ENCODE measurements at regions not wholly inside any gene's neighbourhood (a gene's known extent, or its start where the extent isn't known, plus 50 kb on each side); places are given as distances from the start of the nearest gene placed in this dataset.

DNA sequence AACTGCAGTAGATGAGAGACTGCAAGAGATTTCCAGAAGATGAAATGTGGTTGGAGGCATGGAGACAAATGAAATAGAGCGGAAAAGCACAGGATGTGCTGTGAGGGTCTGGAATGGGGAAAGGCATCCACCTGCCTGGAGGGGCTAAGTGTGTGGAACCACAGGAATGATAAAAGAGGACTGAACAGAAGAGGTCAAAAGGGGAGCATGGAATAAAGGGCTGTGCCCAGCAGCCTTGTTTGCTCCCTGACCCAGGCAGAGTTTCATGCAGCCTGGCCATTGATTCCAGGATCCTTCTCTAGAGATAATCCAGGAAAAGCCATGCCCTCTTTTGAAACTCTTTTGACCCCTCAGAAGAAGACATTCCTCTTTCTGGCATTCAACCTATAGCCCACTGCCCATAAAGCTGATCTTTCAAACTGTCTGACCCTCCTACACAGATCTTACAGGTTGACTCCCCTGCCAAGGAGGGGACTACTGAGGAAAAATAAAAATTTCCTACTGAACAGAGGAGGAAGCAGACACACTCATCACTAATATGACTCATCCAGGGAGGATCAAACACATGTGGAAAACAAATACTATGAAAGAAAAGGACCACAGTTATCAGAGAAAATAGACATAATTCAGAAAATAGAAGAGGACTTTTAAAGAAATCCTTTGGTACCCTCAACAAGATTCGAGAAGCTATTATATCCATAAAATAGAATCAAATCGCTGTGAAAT is 273.5 kb upstream of the PCSK5 start:
- no peak for DNase-seq (ENCODE audit: low spot score)

DNA sequence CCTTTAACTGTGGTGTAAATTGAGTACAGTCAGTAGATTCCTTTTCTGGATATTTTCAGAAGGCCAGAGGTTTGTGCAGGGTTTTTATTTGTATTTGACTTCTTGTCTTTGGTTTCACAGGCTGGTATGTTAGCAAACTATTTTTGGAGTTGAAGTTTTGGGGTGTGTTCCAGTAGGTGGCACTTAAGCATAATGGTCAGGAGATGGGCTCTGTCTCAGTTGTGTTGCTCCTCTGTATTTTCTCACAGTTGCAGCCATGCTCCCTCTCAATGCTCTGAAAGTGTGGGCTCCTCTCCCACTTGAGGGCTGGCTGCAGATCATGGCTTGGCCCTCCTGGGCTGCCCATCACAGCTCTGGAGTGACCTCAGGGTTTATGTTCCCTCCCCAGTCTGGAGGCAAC is 267.0 kb upstream of the PCSK5 start:
- DNase-seq (ENCODE audit: low spot score): no peak

DNA sequence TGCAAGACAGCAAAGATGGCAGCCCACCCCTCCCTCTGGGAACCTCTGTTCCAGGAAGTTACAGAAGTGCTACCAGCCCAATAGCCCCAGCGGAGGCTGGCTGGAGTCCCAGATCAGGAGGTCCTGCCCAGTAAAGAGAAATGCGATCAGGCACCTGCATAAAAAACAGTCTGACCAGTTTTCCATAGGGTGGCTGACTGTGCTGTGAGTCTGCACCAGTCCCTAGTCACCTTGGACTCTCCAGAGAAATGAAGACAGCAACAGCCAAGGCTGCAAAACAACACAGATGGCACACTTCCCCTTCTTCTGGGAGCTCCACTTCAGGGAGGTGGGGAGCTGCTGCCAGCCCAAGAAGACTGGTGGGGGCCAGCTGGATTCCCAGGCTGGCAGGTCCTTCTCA is 265.5 kb upstream of the PCSK5 start:
- no peak for DNase-seq (ENCODE audit: low spot score)

GRCh38 chr9:75626860-75627259 is 263.6 kb upstream of the PCSK5 start:
- no peak for DNase-seq (ENCODE audit: low spot score)

DNA sequence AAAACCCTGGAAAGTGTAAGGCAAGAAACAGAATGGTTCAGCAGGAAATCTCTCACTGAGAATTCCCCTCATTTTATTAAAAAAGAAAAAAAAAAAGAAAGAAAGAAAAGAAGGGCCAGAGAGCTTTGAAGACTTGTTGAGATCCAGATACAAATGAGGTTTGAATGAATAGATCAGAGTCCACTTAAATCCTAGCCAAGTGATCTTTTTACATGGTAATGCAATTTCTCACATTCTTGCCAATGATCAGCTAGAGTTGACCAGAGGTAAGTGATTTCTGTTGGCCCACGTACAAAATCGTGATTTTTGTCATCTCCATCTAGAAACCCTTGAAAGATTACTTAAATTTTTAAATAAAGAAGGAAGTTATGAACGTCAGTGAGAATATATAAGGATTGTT is 261.5 kb upstream of the PCSK5 start:
- no peak for DNase-seq (ENCODE audit: low spot score)

DNA sequence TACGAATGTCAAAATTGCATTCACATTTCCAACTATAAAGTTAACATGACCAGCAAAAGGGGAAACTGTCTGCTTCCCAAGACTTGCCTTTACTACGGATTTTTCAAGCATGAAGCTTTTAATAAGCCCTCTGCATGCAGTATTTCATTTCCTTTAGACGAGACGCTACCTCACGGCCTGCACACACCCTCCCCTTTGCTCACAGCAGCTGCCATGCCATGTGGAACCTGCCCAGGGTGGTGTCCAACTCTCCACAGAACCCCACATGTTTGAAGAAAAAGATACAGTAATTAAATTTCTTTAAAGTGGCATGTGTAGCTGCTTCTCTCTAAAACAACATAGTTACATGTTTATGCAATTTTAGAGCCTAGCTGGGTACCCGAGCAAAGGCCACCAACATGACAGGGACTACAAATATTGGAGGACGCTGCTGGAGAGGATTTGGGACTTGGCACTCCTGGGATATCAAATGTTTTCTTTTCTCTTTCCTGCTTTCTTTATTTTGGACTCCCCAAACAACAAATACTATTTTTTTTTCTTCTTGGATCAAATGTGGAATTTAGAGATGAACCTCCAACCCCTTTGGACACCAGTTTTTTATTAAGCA is 256.9 kb upstream of the PCSK5 start:
- no peak for DNase-seq (ENCODE audit: low spot score)

- DNase-seq (ENCODE audit: low spot score): no peak
Observed at GRCh38 chr9:75636427-75637045, 253.9 kb upstream of the PCSK5 start.

- DNase-seq (ENCODE audit: low spot score): no peak
Observed at GRCh38 chr9:75639971-75640610, 250.4 kb upstream of the PCSK5 start.

GRCh38 chr9:75642522-75642921 is 248.0 kb upstream of the PCSK5 start:
- DNase-seq (ENCODE audit: low spot score): no peak

GRCh38 chr9:75644649-75645048 is 245.8 kb upstream of the PCSK5 start:
- no peak for DNase-seq (ENCODE audit: low spot score)

DNA sequence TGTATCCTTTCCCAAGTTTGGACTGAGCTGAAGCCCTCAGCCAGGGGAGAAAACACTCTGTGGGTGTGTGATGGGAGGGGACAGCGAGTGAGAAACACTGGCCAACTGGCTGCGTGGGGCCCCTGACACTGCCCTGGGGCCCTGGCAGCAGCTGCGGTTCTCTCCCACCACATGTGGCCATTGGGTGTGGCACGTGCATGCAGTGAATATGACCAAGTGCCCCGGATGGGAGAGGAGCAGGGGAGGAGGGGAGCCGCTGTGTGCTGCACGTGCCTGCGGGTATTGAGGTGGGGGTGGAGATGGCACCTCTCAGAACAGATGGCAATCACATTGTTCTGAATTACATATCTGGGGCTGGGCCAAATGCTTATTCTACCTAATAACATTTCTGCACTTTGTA is 242.4 kb upstream of the PCSK5 start:
- DNase-seq (ENCODE audit: low spot score): no peak

GRCh38 chr9:75649060-75649459 is 241.4 kb upstream of the PCSK5 start:
- no peak for DNase-seq (ENCODE audit: low spot score)

- no peak for DNase-seq (ENCODE audit: low spot score)
Observed at GRCh38 chr9:75651709-75652108, 238.8 kb upstream of the PCSK5 start.

DNA sequence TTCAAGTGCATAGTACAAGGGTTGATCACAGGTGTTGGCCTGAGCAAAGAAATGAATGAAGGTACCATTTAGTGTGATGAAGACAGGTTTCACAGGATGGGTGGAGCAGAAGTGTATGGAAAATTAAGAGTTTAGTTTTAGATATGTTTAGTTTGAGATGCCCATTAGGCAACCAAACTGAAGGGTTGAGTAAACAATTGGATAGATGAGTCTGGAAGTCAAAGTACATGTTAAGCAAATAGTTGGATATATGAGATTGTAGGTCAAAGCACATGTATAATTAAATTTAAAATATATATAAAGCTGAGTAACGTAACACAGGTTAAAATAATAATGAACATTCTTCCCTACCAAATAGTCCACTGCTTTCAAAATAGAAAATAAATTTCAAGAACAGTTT is 237.1 kb upstream of the PCSK5 start:
- no peak for DNase-seq (ENCODE audit: low spot score)

DNA sequence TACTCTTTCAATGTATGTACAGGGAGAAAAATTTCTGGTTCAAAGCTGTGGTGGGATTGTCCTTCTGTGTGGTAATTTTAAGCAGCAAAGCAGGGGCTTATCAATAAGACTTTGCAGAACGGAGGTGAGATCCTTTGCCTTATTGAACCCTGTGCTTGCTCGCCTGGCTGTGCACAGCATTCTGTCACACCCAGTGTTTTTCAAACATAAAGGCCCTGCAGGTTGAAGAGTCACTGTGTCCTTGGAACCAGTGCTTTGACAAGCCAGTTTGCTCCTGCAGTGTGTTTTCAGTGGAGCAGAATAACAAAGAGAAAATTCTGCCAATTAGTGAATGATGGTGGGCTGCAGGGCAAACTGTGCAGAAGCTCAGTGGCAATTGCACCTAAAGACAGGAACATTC is 236.7 kb upstream of the PCSK5 start:
- no peak for DNase-seq (ENCODE audit: low spot score)

DNA sequence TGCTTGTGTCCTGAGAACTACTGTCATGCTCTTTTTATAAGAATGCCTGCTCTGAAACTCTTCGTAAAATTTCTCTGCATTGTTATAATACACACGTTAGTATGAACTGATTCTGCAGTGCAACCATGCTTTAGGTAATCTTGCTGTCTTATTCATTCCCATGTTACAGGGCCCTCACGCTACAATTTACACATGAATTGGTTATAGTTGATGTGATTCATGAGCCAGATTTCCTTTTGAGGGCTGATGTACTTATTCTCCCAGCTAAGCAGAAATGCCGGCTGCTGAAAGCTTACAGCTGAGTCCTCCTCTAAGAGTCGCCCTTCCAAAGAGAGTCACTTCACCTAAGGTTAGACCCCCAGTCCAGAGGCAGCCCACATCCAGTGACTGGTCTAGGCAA is 233.5 kb upstream of the PCSK5 start:
- no peak for DNase-seq (ENCODE audit: low spot score)

DNA sequence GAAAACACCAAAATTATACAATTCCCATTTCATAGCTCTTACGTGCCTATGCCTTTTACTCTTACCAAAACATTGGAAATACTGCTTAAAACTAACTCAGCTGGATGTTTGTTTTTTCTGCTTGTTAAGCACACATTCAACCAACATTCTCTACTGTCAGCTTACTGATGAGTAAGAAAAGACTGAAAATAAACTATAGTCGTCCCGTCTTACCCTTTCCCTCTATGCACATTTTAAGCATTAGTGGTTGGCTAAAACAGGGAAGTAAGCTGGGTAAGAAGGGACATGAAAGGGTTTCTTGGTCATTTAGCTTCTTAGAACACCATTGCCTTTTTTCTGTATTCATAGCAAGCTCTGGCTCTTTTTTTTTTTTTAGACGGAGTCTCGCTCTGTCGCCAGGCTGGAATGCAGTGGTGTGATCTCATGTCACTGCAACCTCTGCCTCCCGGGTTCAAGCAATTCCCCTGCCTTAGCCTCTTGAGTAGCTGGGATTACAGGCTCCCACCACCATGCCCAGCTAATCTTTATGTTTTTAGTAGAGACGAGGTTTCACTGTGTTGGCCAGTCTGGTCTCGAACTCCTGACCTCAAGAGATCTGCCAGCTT is 232.1 kb upstream of the PCSK5 start:
- DNase-seq (ENCODE audit: low spot score): no peak

GRCh38 chr9:75664597-75664996 is 225.9 kb upstream of the PCSK5 start:
- no peak for DNase-seq (ENCODE audit: low spot score)

DNA sequence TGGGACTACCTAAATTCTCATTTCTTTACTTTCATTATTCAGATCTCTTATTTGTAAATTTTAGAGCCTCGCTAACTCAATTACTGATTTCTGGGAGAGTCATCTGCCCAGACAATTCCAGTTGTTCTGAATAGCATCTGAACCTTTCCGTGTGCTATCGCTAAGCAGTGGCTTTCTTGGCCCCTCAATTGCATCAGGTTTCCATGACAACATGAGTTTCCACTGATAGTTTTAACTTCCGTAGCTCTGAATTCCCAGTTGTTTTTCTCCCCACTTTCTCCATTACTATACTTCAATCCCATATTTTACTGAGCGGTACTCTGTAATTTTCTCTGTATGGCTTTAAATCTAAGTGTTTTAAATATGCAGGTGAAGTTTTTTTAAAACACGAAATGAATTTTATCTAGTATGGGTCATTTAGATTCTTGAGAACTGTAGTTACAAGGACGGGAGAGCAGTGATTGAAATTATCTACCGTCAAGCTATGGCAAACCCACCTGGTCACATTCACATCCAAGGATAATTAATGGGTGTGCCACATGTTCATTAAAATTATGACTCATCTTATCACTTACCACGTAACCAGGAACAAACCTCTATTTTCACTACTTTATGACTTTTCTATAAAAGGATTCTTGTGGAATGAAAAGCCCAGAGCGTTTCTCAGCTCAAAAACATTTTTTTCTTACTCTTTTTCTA is 223.5 kb upstream of the PCSK5 start:
- DNase-seq (ENCODE audit: low spot score): no peak

DNA sequence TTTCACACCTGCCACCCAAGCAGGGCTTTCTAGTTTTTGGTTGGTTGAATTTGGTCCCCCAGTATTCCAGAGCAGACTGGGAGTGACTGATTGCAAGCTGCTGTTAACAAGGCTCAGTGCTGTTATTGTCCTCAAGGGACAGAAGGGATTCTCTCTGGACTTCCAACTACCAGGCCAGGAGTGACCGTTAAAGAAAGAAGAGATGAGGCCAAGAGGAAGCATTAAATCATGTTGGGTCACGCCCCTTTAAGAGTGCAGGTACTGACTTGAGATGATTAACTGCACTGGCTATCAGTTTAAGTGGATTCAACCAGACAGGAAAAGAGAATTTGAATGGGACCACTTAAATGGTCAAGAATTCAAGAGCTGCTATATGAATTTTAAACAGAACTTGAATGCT is 220.8 kb upstream of the PCSK5 start:
- DNase-seq (ENCODE audit: low spot score): no peak

GRCh38 chr9:75671354-75671753 is 219.1 kb upstream of the PCSK5 start:
- DNase-seq (ENCODE audit: low spot score): no peak

- DNase-seq (ENCODE audit: low spot score): no peak
Observed at GRCh38 chr9:75672478-75672877, 218.0 kb upstream of the PCSK5 start.

Data from activated CD4-positive, alpha-beta T cell treated with anti-CD3 and anti-CD28 coated beads, Interleukin-2, Interleukin-4, amounts not matched to agents 100 ng/mL and 50 ng/mL, durations not matched to agents 16 hours and 8 hours (primary cell).